Fibroblast of skin of left biceps (primary cell): ENCODE measurements at regions not wholly inside any gene's neighbourhood (a gene's known extent, or its start where the extent isn't known, plus 50 kb on each side); places are given as distances from the start of the nearest gene placed in this dataset.
A peak's percentile ranks its signal among the peaks of the same experiment; 100 is the strongest.
"Not testable (repeated sequence)": the region's sequence is repeated elsewhere in the genome, so short reads cannot be mapped to it uniquely, and the experiment has no call there.

Experiments
- DNase-seq, 2 experiments: peaks; one replicate each; pipeline ENCODE4 v3.0.0-alpha.2; 2013; ENCODE audit warnings: low read depth in 2 of 2

GRCh38 chr1:30092051-30092858 is 631.1 kb downstream of the MATN1 start:
- DNase-seq, result no peak

DNA sequence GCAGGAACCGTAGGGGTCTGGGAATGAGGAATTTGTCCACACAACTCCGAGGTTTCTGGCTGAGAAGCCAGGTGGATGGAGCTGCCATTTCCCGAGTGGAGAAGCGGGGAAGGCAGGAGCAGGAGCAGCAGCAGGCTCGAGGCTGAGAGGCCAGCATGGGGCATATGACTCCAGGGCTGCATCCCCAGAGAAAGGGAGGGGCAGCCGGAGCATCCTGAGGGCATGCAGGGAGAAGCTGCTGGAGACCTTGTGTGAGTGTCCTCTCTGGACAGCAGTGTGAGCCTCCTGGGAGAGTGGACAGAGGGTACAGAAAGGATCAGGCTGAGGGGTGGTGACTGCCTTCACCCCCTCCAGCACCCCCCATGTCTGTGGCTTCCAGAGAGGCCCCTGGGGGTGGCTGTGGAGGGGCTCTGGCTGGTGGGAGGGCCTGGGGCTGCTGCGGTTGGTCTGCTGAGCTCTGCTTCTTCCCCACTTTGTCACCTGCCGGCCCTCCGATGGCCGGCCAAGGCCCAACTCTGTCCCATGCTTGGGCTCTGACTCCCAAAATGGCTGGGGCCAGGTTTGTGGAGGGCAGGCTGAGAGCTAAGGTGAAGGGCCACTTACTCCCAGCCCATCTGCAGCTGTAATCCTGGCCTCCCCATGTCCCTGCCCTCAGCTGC is 633.1 kb downstream of the MATN1 start:
- no peak for DNase-seq

DNA sequence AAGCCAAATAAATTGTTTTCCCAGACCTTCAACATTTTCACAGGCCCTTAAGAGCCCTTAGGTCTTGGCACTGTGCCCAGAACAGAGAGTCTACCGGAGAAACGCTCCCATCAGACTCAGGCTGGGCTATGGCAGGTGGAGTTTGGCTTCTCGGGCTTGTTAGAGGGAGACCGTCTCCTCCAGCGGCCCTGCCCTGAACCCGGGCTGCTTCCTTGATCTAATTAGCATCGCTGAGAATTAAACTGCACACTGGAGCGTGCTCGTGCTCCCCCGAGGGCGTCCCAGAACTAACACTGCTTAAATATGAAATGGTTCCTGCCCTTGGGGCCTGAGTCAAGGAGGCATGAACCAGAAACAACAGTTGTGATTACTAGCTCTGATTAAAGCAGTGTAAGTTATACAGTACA is 634.4 kb downstream of the MATN1 start:
- DNase-seq, result no peak

DNA sequence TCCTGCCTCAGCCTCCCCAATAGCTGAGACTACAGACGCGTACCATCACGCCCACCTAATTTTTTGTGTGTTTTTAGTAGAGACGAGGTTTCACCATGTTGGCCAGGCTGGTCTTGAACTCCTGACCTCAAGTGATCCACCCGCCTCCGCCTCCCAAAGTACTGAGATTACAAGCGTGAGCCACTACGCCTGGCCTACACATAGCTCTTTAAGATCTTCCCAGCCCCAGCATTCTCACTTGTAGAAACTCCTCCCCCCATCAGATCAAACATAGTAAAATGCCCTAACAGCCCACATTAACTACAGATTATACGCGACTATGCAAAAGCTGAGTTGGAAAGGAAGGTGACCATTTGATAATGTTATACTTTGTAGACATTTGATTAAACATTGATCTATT is 634.8 kb downstream of the MATN1 start:
- DNase-seq, result no peak

- DNase-seq, result no peak
Measured at GRCh38 chr1:30087465-30087864, 635.9 kb downstream of the MATN1 start.

GRCh38 chr1:30085811-30086770 is 637.3 kb downstream of the MATN1 start:
- DNase-seq, result peak in 1 of 2 experiments; percentile 23

- no peak for DNase-seq
Measured at GRCh38 chr1:30084909-30085571, 638.3 kb downstream of the MATN1 start.

- DNase-seq, result peak; percentile 36 to 52
Measured at GRCh38 chr1:30083800-30084464, 639.5 kb downstream of the MATN1 start.

DNA sequence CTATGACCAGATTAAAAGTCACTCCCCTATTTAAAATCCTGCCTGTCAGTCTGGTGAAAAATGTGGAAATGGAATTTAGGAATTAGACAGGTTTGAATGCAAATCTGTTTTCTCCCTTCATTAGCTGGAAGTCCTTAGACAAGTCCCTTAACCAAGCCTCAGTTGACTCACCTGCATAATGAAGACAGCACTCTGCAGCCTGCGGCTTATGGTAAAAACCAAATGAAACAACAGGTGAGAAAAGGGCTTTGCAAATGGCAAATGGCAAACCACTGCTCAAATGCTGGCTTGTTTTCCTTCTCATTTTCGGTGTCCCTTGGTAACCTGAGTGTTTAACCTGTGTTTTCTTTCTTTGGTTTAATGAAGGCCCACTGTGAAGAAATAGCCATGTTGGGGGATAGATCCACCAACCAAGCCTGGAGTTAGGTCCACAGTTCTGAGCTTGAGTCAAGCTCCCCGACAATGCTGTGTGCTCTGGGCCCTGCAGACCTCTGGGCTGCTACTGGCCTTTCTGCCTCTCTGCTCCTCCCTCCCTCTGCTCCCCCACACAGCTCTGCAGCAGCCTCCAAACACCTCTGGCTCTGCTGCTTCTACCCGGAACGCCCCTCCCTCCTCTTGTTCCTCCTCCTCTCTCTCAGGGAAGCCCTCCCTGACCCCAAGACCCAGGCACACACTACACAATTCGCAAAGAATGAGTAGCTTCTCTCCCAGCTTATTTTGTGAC is 641.8 kb downstream of the MATN1 start:
- DNase-seq, result no peak

GRCh38 chr1:30075916-30076315 is 647.5 kb downstream of the MATN1 start:
- DNase-seq, result not testable (repeated sequence)

DNA sequence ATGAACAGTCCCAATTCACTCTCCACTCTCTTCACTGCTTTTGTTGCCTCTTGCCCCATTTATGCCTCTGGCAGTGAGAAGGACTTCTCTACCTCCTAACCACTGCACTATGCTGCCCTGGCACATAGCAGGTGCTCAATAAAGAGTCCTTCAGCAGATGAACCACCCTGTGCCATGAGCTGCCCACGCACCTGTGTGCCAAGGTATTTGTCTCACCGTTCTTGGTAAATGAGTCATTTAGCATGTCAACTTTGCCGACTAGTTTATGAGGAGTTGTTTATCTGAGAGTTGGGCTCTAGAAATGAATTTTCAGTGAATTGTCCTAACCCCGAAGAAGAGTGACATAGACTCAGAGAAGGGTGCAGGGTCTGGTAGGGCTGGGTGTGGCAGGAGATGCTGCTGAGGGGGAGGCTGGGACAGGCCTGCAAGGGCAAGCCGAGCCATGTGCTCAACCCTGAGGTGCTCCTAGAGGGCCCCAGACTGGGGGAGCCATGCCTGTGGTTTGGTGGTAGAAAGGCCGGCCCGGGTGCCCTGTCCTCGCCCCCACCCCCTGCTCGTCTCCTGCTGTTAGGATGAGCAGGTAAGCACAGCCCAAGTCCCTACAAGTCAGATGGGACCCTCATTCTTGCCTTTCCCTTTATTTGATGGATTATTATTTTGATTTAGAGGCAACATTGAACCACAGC is 654.5 kb downstream of the MATN1 start:
- no peak for DNase-seq

- DNase-seq, result no peak
Measured at GRCh38 chr1:30064547-30064946, 658.8 kb downstream of the MATN1 start.

DNA sequence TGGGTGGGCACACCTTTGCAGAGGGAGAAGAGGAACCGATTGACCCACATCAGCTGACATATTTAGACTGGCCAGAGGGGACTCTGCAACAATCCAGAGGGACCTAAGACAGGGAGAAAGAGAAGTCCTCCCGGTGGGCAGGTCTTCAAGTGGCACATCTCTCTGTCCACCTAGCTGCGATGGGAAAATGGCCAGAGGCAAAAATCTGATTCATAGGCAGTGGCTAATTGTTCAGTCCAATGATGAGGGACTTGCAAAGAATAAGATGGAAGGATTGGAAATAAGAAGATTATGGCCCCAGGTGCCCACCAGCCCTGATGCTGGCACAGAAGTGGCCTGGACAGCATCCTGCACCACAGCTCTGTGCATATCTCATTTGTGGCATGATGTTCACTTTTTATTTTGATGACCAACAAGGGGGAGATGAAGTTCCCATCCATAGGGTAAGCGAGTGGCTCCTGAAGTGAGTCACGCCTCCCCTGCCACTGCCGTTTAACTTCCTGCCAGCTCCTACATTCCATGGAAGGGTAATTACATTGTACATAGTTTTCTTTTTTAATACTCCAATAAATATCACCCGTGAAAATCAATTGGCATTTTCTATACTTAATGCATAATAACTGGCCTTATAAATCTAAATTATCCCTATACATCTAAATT is 659.6 kb downstream of the MATN1 start:
- DNase-seq, result no peak

- DNase-seq, result no peak
Measured at GRCh38 chr1:30061292-30062220, 661.8 kb downstream of the MATN1 start.

- no peak for DNase-seq
Measured at GRCh38 chr1:30060738-30061137, 662.6 kb downstream of the MATN1 start.

DNA sequence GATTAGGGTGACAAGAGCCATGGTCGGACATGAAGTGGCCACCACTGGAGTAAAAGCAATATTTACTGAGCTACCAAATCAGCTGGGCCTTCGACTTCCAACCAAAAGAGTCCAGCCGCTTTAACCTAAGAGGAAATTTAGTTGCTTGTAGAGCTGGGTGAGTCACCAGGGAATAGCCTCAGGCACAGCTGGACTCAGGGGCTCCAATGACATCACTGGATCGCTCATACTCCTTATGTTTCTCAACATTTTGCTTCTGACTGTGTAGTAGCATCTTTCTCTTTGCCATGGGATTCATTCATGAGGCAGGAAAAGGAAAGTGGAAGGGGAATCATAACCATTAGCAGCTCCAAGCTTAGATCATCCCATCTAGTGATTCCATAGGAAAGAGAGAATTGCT is 664.4 kb downstream of the MATN1 start:
- peak; percentile 20 to 35 for DNase-seq

- DNase-seq, result no peak
Measured at GRCh38 chr1:30054126-30054525, 669.3 kb downstream of the MATN1 start.

- DNase-seq, result no peak
Measured at GRCh38 chr1:30052178-30052577, 671.2 kb downstream of the MATN1 start.
